ENCODE measurements at regions not wholly inside any gene's neighbourhood (a gene's known extent, or its start where the extent isn't known, plus 50 kb on each side); places are given as distances from the start of the nearest gene placed in this dataset.

DNA sequence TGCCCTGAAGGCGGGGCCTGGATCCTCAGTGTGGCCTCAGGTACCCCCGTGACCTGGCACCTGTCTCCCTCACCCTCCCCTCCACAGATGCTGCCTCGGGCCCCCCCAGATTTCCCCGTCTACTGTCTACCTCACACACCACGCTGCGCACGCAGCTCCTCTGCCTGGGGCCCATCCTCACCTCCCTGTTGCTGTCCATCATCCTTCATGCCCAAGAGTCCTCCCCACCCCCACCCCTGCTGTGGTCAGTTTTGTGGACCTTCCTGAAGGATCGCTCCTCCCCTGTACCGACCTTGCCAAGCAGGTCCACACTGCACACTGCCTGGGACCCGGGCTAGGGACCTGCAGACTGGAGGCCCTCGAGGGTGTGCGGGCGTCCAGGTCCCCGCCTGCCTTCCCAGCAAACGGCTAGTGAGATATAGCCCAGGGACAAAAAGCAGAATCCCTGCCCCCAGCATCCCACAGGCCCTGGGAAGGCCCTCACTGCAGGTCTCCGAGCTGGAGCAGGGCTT, 197.4 kb upstream of the DIO3 start:
- TF ChIP-seq, protein P1, sequence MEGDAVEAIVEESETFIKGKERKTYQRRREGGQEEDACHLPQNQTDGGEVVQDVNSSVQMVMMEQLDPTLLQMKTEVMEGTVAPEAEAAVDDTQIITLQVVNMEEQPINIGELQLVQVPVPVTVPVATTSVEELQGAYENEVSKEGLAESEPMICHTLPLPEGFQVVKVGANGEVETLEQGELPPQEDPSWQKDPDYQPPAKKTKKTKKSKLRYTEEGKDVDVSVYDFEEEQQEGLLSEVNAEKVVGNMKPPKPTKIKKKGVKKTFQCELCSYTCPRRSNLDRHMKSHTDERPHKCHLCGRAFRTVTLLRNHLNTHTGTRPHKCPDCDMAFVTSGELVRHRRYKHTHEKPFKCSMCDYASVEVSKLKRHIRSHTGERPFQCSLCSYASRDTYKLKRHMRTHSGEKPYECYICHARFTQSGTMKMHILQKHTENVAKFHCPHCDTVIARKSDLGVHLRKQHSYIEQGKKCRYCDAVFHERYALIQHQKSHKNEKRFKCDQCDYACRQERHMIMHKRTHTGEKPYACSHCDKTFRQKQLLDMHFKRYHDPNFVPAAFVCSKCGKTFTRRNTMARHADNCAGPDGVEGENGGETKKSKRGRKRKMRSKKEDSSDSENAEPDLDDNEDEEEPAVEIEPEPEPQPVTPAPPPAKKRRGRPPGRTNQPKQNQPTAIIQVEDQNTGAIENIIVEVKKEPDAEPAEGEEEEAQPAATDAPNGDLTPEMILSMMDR (IDR thresholded peaks at IDR 0.05; ENCODE audit: insufficient read depth, low read depth, low read length, missing control alignments): no peak
- DNase-seq (ENCODE audit: low read depth): no peak
- H3K4me3 ChIP-seq (ENCODE audit: low read length): no peak overlapping the region

DNA sequence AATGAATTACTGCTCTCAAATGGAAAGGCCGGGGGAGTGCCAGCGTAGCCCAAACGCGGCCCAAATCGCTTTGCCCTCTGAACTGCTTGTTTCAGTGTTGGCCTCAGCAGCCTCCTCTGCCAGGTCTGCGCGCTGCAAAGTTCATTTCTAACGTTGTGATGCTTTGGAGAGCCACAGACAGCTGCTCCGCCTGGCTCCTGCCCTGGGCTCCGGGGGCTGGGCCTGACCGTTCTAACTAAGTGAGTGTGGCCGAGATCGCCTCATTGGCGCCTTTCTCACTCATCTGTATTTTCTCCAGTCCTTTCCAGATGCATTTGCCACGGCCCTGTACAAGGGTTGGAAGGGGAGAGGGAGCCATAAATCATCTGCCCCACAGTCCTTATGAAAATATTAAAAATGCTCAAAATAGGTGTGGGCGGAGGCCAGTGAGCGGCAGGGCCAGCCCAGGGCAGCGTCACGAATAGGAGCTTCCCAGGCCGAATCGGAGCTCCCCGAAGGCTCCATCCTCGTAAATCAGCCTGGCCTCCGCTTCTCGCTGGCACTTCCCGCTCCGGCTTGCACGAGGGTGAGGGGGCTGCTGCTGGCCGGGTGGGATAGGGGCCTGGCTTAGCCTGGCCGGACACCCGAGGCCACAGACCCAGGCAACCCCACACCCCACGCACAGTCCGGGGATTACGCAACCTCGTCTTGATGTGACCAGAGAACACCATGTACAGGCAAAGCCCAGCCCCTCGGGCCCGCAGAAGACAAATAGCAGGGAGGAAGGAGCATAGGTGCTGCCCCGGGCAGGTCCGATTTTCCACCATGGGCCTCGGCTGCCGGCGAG, 196.6 kb upstream of the DIO3 start:
- no peak for DNase-seq (ENCODE audit: low read depth)
- TF ChIP-seq, protein P1 (IDR thresholded peaks at IDR 0.05; ENCODE audit: insufficient read depth, low read depth, low read length, missing control alignments): no peak
- H3K4me3 ChIP-seq (ENCODE audit: low read length): no peak overlapping the region

DNA sequence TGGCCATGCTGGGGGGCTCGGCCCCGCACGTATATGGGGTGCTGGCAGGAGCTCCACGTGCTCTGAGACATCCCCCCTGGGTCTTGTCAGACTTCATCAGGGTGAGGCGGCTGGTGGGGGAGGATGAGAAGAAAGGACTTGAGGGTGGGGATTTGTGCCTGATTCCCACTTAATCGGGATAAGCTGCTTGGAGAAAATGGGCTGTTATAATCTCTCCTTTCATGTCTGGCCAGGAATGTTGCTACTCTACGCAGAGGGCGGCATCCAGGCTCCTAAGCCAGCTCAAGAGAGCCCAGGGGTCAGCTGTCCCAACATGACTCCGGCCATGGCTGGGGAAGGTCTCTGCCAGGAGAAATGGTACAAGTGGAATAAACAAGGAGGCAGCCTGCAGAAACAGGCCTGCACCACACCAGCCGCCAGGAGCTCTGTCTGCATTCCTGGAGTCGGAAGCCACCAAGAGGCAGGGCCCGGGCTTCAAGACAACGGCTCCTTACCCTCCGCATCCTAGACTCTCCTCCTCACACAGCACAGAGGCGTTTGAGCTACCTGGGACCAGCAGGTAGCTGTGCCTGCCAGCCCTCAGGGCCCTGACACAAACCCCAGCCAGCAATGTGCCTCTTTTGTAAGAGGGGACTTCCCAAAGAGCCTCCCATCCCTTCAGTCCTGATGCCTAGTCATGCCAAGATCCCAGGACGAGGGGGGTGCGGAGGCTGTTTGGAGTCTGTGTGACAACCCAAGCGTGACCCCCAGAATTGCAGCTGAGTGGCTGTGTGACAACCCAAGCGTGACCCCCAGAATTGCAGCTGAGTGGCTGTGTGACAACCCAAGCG, 195.8 kb upstream of the DIO3 start:
- no peak for DNase-seq (ENCODE audit: low read depth)
- TF ChIP-seq, protein P1 (IDR thresholded peaks at IDR 0.05; ENCODE audit: insufficient read depth, low read depth, low read length, missing control alignments): no peak
- no peak overlapping the region for H3K4me3 ChIP-seq (ENCODE audit: low read length)

DNA sequence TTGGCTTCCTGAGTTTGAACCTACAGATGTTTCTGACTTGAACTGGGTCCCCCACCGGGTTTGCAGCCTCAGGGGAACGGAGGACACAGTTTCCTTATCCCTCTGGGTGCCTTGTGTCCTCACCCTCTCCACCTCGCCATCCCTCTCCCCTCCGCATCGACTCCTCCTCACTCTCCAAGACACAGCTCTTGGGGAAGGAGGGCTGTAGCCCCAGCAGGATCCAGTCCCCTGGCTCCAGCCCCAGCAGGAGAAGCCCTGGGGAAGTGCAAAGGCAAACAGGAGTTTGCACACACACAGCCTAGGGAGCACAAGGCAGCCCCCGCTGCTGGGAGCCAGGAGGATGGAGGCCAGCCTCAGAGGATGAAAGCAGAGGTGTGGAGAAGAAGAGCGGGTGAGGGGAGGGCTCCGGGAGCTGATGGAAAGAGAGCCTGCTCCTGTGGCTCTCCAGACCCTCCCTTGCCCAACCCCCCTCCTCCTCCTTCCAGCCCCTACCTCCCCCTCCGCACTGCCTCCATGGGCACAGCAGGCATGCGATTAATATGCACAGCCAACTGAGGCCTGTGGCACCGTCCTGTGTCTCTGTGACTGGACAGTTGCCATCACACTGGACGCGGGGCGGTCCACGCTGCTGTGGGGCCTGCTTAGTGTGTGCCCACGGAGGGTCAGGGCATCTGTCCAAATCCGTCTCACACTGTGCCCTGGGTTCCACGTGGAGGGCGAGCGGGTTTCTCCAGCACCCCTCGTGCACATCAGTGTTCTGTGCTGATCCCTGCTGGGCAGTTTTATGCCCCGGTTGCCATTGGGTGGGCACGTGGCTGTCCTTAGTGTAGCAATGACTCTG, 193.7 kb upstream of the DIO3 start:
- no peak overlapping the region for H3K4me3 ChIP-seq (ENCODE audit: low read length)
- no peak for DNase-seq (ENCODE audit: low read depth)
- TF ChIP-seq, protein P1 (IDR thresholded peaks at IDR 0.05; ENCODE audit: insufficient read depth, low read depth, low read length, missing control alignments): no peak

DNA sequence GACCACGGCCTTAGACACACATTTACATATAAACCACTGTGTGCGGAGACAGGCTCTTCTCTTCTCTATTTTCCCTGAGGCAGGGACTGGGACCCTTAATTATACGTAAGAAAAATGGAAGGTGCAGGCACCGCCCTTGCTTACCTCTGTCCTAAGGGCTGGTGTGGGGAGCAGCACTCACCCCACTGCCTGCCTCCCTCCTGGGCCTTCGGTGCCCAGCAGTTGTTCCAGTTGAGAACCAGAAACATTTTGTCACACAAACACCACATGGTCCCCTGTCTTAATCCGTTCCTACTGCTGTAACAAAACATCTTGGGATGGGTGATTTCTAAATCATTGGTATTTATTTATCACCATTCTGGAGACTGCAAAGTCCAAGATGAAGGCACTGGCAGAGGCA, 192.7 kb upstream of the DIO3 start:
- TF ChIP-seq, protein P1 (IDR thresholded peaks at IDR 0.05; ENCODE audit: insufficient read depth, low read depth, low read length, missing control alignments): no peak
- no peak overlapping the region for H3K4me3 ChIP-seq (ENCODE audit: low read length)
- DNase-seq (ENCODE audit: low read depth): no peak

DNA sequence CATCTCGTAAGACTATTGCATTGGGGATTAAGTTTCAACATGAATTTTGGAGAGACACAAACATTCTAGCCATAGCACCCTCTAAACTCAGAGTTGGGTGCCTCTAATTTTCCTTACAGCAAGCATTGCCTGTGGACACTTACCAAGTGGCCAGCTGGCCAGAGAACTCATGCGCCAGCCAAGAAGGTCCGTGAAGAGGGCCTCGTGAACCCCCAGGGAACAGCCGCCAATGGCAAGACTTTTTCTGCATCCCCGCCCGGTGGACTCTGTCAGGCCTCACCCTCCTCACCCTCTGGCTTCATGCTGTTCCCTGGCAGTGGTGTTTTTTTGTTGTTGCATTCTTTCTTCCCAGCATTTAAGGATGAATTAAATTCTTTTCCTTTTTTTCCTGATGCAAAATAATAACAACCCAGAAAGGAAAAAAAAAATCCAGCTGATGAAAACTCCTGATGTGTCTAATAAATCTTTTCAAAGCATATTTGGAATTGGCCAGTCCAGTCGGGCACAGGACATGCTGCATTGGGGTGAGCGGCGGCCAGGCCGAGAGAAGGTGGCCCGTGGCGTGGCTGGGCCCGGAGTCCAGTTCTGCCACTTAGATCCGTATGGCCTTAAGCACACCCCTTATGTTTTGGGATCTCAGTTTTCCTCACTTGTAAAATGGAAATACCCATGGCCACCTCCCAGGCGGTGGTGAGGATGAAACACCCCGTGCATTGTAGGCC, 191.9 kb upstream of the DIO3 start:
- TF ChIP-seq, protein P1 (IDR thresholded peaks at IDR 0.05; ENCODE audit: insufficient read depth, low read depth, low read length, missing control alignments): no peak
- H3K4me3 ChIP-seq (ENCODE audit: low read length): no peak overlapping the region
- DNase-seq (ENCODE audit: low read depth): no peak

Data from epithelial cell of esophagus (primary cell).